ENCODE measurements at regions not wholly inside any gene's neighbourhood (a gene's known extent, or its start where the extent isn't known, plus 50 kb on each side); places are given as distances from the start of the nearest gene placed in this dataset.

DNA sequence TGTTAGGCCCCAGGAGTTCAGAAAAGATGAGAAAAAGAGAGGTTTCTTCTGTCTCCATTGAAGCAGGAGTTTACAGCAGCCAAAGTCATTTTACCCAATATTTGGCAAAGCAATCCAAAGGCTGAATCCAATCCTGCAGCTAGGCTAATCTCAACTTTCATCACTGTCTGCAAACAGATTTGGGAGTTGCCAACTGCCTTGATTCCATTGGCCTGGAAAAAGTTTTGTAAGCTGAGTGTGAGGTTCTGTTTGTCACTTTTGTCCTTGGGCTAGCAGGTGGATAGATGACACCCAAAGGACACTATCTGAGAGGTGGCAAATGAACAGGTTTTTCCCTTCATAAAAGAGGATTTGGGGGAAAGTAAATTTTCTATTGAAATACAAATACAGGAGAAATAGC, 56.6 kb upstream of the SETBP1 start:
- DNase-seq, result no peak

DNA sequence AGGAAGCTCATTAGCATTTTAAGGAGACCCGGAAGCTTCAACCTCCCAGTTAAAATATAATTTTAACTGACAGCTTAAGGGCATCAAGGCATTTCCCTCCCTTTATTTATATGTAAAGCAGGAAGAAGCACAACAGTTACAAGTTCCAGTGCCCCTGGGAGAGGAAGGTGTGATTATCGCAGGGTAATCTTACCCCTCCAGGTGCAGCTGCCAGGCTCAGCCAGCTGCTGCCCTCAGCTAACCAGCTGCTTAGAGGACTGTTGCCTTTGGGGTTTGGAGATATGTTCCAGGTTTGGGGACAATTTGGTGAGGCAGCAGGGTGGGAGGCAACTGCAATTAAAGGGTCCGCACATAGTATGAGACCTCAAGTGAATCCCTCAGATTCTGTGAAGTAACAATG, 55.3 kb upstream of the SETBP1 start:
- no peak for DNase-seq

DNA sequence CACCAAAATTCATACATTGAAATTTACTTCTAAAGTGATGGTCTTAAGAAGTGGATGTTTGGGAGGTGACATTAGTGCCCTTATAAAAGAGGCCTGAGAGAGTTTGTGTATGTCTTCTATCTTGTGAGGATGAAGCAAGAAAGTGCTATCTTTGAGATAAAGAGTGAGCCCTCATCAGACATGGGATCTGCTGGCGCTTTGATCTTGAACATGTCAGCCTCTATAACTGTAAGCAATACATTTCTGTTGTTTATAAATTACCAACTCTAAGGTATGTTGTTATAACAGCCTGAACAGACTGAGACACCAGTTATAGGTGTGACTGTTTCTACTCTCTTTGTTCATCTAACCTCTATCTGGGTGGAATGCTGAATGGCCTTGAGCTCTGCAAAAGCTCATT, 54.5 kb upstream of the SETBP1 start:
- no peak for DNase-seq

DNA sequence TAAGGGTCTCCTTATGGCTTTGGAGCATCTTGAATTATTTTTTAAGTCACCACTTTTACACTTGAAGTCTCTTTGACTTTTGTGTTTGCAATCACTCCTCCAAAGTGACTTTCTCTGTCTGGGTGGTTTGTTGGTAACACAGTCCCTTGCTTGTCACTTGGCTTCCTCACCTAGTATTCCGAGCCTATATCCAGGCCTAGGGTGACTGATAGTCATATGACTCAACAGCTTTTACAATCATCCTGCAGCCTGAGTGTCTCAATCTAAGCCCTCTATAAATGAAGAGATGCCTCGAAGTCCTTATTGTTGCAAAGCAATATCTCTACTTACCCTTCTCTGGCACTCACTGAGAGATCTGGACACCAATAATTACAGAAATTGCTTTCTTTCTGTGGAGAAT, 53.9 kb upstream of the SETBP1 start:
- no peak for DNase-seq

DNA sequence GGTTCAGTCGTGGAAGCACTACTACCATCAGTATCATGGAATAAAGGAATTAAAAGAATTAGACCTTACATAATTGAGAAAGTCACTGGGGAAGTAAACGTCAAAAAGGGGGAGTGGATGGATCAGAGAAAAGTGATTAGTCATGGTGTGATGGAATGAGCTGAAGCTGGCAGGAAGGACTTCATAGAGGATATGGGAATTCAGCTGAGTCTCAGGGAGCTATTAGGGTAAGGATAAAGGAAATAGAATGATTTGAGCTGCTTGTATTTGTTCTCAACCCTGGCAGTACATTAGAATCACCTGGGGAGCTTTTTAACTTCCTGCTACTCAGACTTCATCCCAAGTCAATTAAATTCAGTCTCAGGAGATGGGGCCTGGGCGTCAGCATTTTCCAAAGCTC, 53.4 kb upstream of the SETBP1 start:
- DNase-seq, result peak; percentile 76

DNA sequence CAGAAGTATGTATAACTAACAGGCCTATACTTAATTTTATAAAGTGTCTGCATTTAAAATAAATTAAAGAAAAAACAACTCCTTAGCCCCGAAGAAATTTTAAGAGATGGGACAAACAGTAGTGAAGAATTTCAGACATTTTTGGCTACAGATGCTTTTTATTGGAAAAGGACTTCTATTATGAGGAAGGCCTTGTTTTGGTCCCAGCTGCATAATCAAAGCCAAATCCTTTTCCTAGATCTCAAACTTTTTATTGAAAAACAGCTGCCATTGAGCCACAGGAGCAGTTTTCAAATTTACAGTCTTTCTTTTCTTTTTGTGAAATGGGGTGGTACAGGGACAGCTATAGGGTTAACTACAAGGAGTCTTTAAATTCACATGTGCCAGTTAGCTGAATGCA, 51.3 kb upstream of the SETBP1 start:
- no peak for DNase-seq

DNA sequence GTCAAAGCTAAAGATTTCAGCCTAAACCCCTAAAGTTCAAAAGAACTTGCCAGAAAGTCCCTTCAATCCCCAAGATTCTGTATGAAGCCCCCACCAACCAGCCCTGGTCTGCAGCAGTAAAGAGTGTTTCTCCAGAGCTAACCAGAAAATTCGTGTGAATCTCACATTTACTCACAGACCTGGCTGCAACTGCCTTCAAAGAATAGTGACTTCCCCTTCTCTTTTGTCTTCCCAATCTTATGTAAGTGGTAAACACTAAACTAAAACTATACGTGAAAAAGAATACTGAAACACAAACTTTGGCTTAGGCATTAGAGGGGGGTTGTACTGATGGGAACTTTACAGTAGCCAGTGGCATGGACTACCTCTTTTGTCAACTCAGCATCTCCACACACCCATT, 50.6 kb upstream of the SETBP1 start:
- no peak for DNase-seq
